ENCODE measurements at regions not wholly inside any gene's neighbourhood (a gene's known extent, or its start where the extent isn't known, plus 50 kb on each side); places are given as distances from the start of the nearest gene placed in this dataset.

- no peak for DNase-seq (ENCODE audit: low read depth)
- Histone ChIP-seq H3K27me3 (ENCODE audit: control insufficient read depth, insufficient read depth, low read length) (peaks cover 3% of the 10 kb centered on the region; the same call in 1 of the 2 replicates), H3K36me3 (ENCODE audit: control insufficient read depth, insufficient read depth, low read length) (no peaks in the 10 kb centered on the region), H3K4me3 (ENCODE audit: low read depth, low read length) (no peak overlapping the region)
- ChIA-PET POLR2A (no interaction called here), CTCF (interaction anchor here (0.8 kb wide), 1 partner anchor 46 kb away, joined by 3 read pairs; no protein-coding TSS in a partner anchor)
- no peak for TF ChIP-seq CTCF (IDR thresholded peaks at IDR 0.05; ENCODE audit: insufficient read depth, low read depth, low read length)
Measured at GRCh38 chr2:236938126-236938525, 147.6 kb upstream of the COPS8 start.

- H3K36me3 ChIP-seq (ENCODE audit: control insufficient read depth, insufficient read depth, low read length): no peaks in the 10 kb centered on the region
- peaks cover 3% of the 10 kb centered on the region; the same call in 1 of the 2 replicates for H3K27me3 ChIP-seq (ENCODE audit: control insufficient read depth, insufficient read depth, low read length)
- H3K4me3 ChIP-seq (ENCODE audit: low read depth, low read length): no peak overlapping the region
- ChIA-PET POLR2A (no interaction called here), CTCF (no interaction called here)
- no peak for DNase-seq (ENCODE audit: low read depth)
- TF ChIP-seq CTCF (IDR thresholded peaks at IDR 0.05; ENCODE audit: insufficient read depth, low read depth, low read length): no peak
Measured at GRCh38 chr2:236939271-236939670, 146.4 kb upstream of the COPS8 start.

- Histone ChIP-seq H3K36me3 (ENCODE audit: control insufficient read depth, insufficient read depth, low read length) (no peaks in the 10 kb centered on the region), H3K27me3 (ENCODE audit: control insufficient read depth, insufficient read depth, low read length) (0 out of 2 replicates have a peak, but pooled peaks cover 3% of the 10 kb centered on the region), H3K4me3 (ENCODE audit: low read depth, low read length) (no peak overlapping the region)
- CTCF ChIA-PET: no interaction called here
- no peak for DNase-seq (ENCODE audit: low read depth)
- POLR2A ChIA-PET: no interaction called here
- TF ChIP-seq CTCF (IDR thresholded peaks at IDR 0.05; ENCODE audit: insufficient read depth, low read depth, low read length): no peak
Measured at GRCh38 chr2:236939721-236940231, 145.9 kb upstream of the COPS8 start.

- TF ChIP-seq CTCF (IDR thresholded peaks at IDR 0.05; ENCODE audit: insufficient read depth, low read depth, low read length): no peak
- H3K36me3 ChIP-seq (ENCODE audit: control insufficient read depth, insufficient read depth, low read length): no peaks in the 10 kb centered on the region
- POLR2A ChIA-PET: no interaction called here
- CTCF ChIA-PET: no interaction called here
- H3K4me3 ChIP-seq (ENCODE audit: low read depth, low read length): no peak overlapping the region
- 0 out of 2 replicates have a peak, but pooled peaks cover 1% of the 10 kb centered on the region for H3K27me3 ChIP-seq (ENCODE audit: control insufficient read depth, insufficient read depth, low read length)
- DNase-seq (ENCODE audit: low read depth): no peak
Measured at GRCh38 chr2:236940497-236940896, 145.2 kb upstream of the COPS8 start.

GRCh38 chr2:236940916-236941520, 144.7 kb upstream of the COPS8 start:
- CTCF ChIA-PET: no interaction called here
- no peak for DNase-seq (ENCODE audit: low read depth)
- H3K4me3 ChIP-seq (ENCODE audit: low read depth, low read length): no peak overlapping the region
- no peaks in the 10 kb centered on the region for H3K36me3 ChIP-seq (ENCODE audit: control insufficient read depth, insufficient read depth, low read length)
- no peaks in the 10 kb centered on the region for H3K27me3 ChIP-seq (ENCODE audit: control insufficient read depth, insufficient read depth, low read length)
- no peak for TF ChIP-seq CTCF (IDR thresholded peaks at IDR 0.05; ENCODE audit: insufficient read depth, low read depth, low read length)
- POLR2A ChIA-PET: no interaction called here
